HUES64 (cell line): ENCODE measurements at regions not wholly inside any gene's neighbourhood (a gene's known extent, or its start where the extent isn't known, plus 50 kb on each side); places are given as distances from the start of the nearest gene placed in this dataset.

ENCODE experiments used
- H3K27ac ChIP-seq: 2 replicates; pipeline ENCODE4 v1.7.0; 2013; ENCODE audit warnings: low read depth, low read length, inconsistent platforms
- H3K27me3 ChIP-seq: 2 replicates; pipeline ENCODE4 v1.6.1; 2013; ENCODE audit warnings: mild to moderate bottlenecking, low read length; ENCODE audit not compliant: insufficient read depth
- H3K36me3 ChIP-seq: 2 replicates; pipeline ENCODE4 v1.6.1; 2013; ENCODE audit warnings: mild to moderate bottlenecking, low read length; ENCODE audit not compliant: insufficient read depth
- H3K4me1 ChIP-seq: 2 replicates; pipeline ENCODE4 v1.6.1; 2013; ENCODE audit warnings: mild to moderate bottlenecking, low read length, moderate library complexity; ENCODE audit not compliant: insufficient read depth
- H3K4me3 ChIP-seq: 2 replicates; pipeline ENCODE4 v1.5.1; 2013; ENCODE audit warnings: mild to moderate bottlenecking, low read length, moderate library complexity
- H3K9ac ChIP-seq: 2 replicates; pipeline ENCODE4 v1.6.1; 2013; ENCODE audit warnings: mild to moderate bottlenecking, low read depth, low read length
- H3K9me3 ChIP-seq: 2 replicates; pipeline ENCODE4 v1.6.1; 2013; ENCODE audit warnings: low read depth, low read length; ENCODE audit not compliant: insufficient read depth
- WGBS: fragments of 150-250, 120-280 bp; methylation state at CpG from one replicate; pipeline ENCODE4 v1.1.7; 2013; ENCODE audit warnings: missing lambda C conversion rate; 5-methylcytosine and 5-hydroxymethylcytosine counted together

GRCh38 chr9:26346942-26347477, 545.6 kb downstream of the CAAP1 start:
- H3K27me3 ChIP-seq: no peaks in the 10 kb centered on the region
- H3K4me3 ChIP-seq: no peak overlapping the region
- WGBS: 83% methylated on average over 7 of the region's 8 CpGs
- no peak overlapping the region for H3K27ac ChIP-seq
- H3K9ac ChIP-seq: no peak overlapping the region
- peaks cover 17% of the 10 kb centered on the region for H3K9me3 ChIP-seq
- no peaks in the 10 kb centered on the region for H3K36me3 ChIP-seq
- no peaks in the 10 kb centered on the region for H3K4me1 ChIP-seq

GRCh38 chr9:26341545-26341944, 551.1 kb downstream of the CAAP1 start:
- no peaks in the 10 kb centered on the region for H3K36me3 ChIP-seq
- no peak overlapping the region for H3K27ac ChIP-seq
- H3K9ac ChIP-seq: no peak overlapping the region
- no peaks in the 10 kb centered on the region for H3K4me1 ChIP-seq
- H3K9me3 ChIP-seq: peaks cover 17% of the 10 kb centered on the region
- no peaks in the 10 kb centered on the region for H3K27me3 ChIP-seq
- WGBS: 100% methylated on average over 1 of the region's 1 CpG
- no peak overlapping the region for H3K4me3 ChIP-seq

- WGBS: 96% methylated on average over 5 of the region's 5 CpGs
- no peak overlapping the region for H3K27ac ChIP-seq
- no peak overlapping the region for H3K4me3 ChIP-seq
- no peaks in the 10 kb centered on the region for H3K36me3 ChIP-seq
- no peak overlapping the region for H3K9ac ChIP-seq
- H3K4me1 ChIP-seq: no peaks in the 10 kb centered on the region
- H3K27me3 ChIP-seq: no peaks in the 10 kb centered on the region
- H3K9me3 ChIP-seq: peaks cover 11% of the 10 kb centered on the region
Observed at GRCh38 chr9:26339796-26340195, 552.8 kb downstream of the CAAP1 start.

- Histone ChIP-seq H3K27ac (no peak overlapping the region), H3K4me1 (peaks cover 5% of the 10 kb centered on the region; the same call in 1 of the 2 replicates), H3K27me3 (no peaks in the 10 kb centered on the region), H3K9ac (no peak overlapping the region), H3K9me3 (no peaks in the 10 kb centered on the region), H3K36me3 (no peaks in the 10 kb centered on the region), H3K4me3 (no peak overlapping the region)
- WGBS: 90% methylated on average over 2 of the region's 2 CpGs
Observed at GRCh38 chr9:26335116-26335515, 557.5 kb downstream of the CAAP1 start.

- H3K27me3 ChIP-seq: no peaks in the 10 kb centered on the region
- H3K9me3 ChIP-seq: no peaks in the 10 kb centered on the region
- WGBS: 96% methylated on average over 3 of the region's 4 CpGs
- no peak overlapping the region for H3K9ac ChIP-seq
- peaks cover 5% of the 10 kb centered on the region; the same call in 1 of the 2 replicates for H3K4me1 ChIP-seq
- no peaks in the 10 kb centered on the region for H3K36me3 ChIP-seq
- H3K27ac ChIP-seq: no peak overlapping the region
- H3K4me3 ChIP-seq: no peak overlapping the region
Observed at GRCh38 chr9:26334706-26335105, 557.9 kb downstream of the CAAP1 start.

GRCh38 chr9:26331223-26331622, 561.4 kb downstream of the CAAP1 start:
- H3K9ac ChIP-seq: no peak overlapping the region
- WGBS: 98% methylated on average over 3 of the region's 3 CpGs
- no peak overlapping the region for H3K4me3 ChIP-seq
- H3K9me3 ChIP-seq: no peaks in the 10 kb centered on the region
- H3K27ac ChIP-seq: no peak overlapping the region
- H3K36me3 ChIP-seq: no peaks in the 10 kb centered on the region
- H3K27me3 ChIP-seq: no peaks in the 10 kb centered on the region
- peaks cover 7% of the 10 kb centered on the region; the same call in 1 of the 2 replicates for H3K4me1 ChIP-seq

GRCh38 chr9:26329974-26330373, 562.6 kb downstream of the CAAP1 start:
- 94% methylated on average over 3 of the region's 3 CpGs for WGBS
- Histone ChIP-seq H3K9ac (no peak overlapping the region), H3K4me3 (no peak overlapping the region), H3K27me3 (no peaks in the 10 kb centered on the region), H3K4me1 (peaks cover 8% of the 10 kb centered on the region; the same call in 1 of the 2 replicates), H3K9me3 (no peaks in the 10 kb centered on the region), H3K27ac (no peak overlapping the region), H3K36me3 (no peaks in the 10 kb centered on the region)

- Histone ChIP-seq H3K4me3 (no peak overlapping the region), H3K9me3 (no peaks in the 10 kb centered on the region), H3K4me1 (peaks cover 3% of the 10 kb centered on the region; the same call in 1 of the 2 replicates), H3K27ac (no peak overlapping the region), H3K9ac (no peak overlapping the region), H3K27me3 (no peaks in the 10 kb centered on the region), H3K36me3 (no peaks in the 10 kb centered on the region)
- 13% methylated on average over 2 of the region's 3 CpGs for WGBS
Observed at GRCh38 chr9:26326563-26326962, 566.0 kb downstream of the CAAP1 start.

- Histone ChIP-seq H3K36me3 (no peaks in the 10 kb centered on the region), H3K4me3 (no peak overlapping the region), H3K9ac (no peak overlapping the region), H3K4me1 (peaks cover 3% of the 10 kb centered on the region; the same call in 1 of the 2 replicates), H3K27ac (no peak overlapping the region), H3K9me3 (no peaks in the 10 kb centered on the region), H3K27me3 (no peaks in the 10 kb centered on the region)
Observed at GRCh38 chr9:26325444-26325829, 567.2 kb downstream of the CAAP1 start.

- no peak overlapping the region for H3K27ac ChIP-seq
- no peaks in the 10 kb centered on the region for H3K27me3 ChIP-seq
- no peak overlapping the region for H3K4me3 ChIP-seq
- H3K36me3 ChIP-seq: no peaks in the 10 kb centered on the region
- 92% methylated on average over 10 of the region's 10 CpGs for WGBS
- no peak overlapping the region for H3K9ac ChIP-seq
- H3K9me3 ChIP-seq: no peaks in the 10 kb centered on the region
- H3K4me1 ChIP-seq: peaks cover 3% of the 10 kb centered on the region; the same call in 1 of the 2 replicates
Observed at GRCh38 chr9:26324786-26325443, 567.7 kb downstream of the CAAP1 start.

- Histone ChIP-seq H3K36me3 (no peaks in the 10 kb centered on the region), H3K27ac (no peak overlapping the region), H3K9ac (no peak overlapping the region), H3K9me3 (no peaks in the 10 kb centered on the region), H3K4me1 (peaks cover 3% of the 10 kb centered on the region; the same call in 1 of the 2 replicates), H3K27me3 (no peaks in the 10 kb centered on the region), H3K4me3 (no peak overlapping the region)
- WGBS: 95% methylated on average over 3 of the region's 3 CpGs
Observed at GRCh38 chr9:26321935-26322334, 570.7 kb downstream of the CAAP1 start.
